GM10248 (cell line): ENCODE measurements at regions not wholly inside any gene's neighbourhood (a gene's known extent, or its start where the extent isn't known, plus 50 kb on each side); places are given as distances from the start of the nearest gene placed in this dataset.

Experiments used
- CTCF ChIA-PET: fragments of 300-600 bp; sonication (Branson Sonifier 250); formaldehyde crosslinking; extraction: SDS; loops from one replicate; lab custom pipeline; 2021; ENCODE audit warnings: antibody characterized with exemption; lab: Yijun Ruan, JAX
- POLR2A ChIA-PET: fragments of 350-650 bp; sonication (Branson Sonifier 250); formaldehyde crosslinking; extraction: SDS; loops from one replicate; lab custom pipeline; 2020; ENCODE audit warnings: antibody characterized with exemption; lab: Yijun Ruan, JAX
- DNase-seq: peaks from one replicate; pipeline ENCODE4 v3.0.0; 2012; ENCODE audit errors: extremely low spot score
- CTCF ChIP-seq: IDR thresholded peaks from 2 replicates; pipeline ENCODE4 v1.5.1; 2012; ENCODE audit warnings: mild to moderate bottlenecking, low read depth; ENCODE audit errors: extremely low read depth, missing control alignments, control extremely low read depth

GRCh38 chr11:131027491-131027890 lies 111.2 kb upstream of the SNX19 start:
- CTCF ChIA-PET, result no interaction called here
- no peak for DNase-seq
- POLR2A ChIA-PET, result no interaction called here
- no peak for TF ChIP-seq CTCF

GRCh38 chr11:131033151-131033651 lies 116.9 kb upstream of the SNX19 start:
- no peak for TF ChIP-seq CTCF
- ChIA-PET POLR2A (no interaction called here), CTCF (interaction anchor here (1.3 kb wide), 1 partner anchor 8 kb away, joined by 4 read pairs; no protein-coding TSS in a partner anchor)
- no peak for DNase-seq

- POLR2A ChIA-PET, result no interaction called here
- no peak for TF ChIP-seq CTCF
- no peak for DNase-seq
- CTCF ChIA-PET, result interaction anchor here (0.8 to 1.4 kb wide), 3 partner anchors 18 to 132 kb away, joined by 3 read pairs; partner anchors contain the start of gene SNX19
These were observed 120.2 kb upstream of the SNX19 start for GRCh38 chr11:131036514-131036913.

GRCh38 chr11:131037873-131038272 lies 121.6 kb upstream of the SNX19 start:
- TF ChIP-seq CTCF, result no peak
- ChIA-PET POLR2A (no interaction called here), CTCF (interaction anchor here (1.2 kb wide), 1 partner anchor 8 kb away, joined by 3 read pairs; no protein-coding TSS in a partner anchor)
- no peak for DNase-seq

GRCh38 chr11:131038597-131038996 lies 122.3 kb upstream of the SNX19 start:
- POLR2A ChIA-PET, result no interaction called here
- CTCF ChIA-PET, result interaction anchor here (1.2 kb wide), 1 partner anchor 9 kb away, joined by 3 read pairs; no protein-coding TSS in a partner anchor

GRCh38 chr11:131041331-131042040 lies 125.2 kb upstream of the SNX19 start:
- no peak for TF ChIP-seq CTCF
- ChIA-PET CTCF (no interaction called here), POLR2A (no interaction called here)
- DNase-seq, result no peak

More at GRCh38 chr11:131038597-131038996, 122.3 kb upstream of the SNX19 start:
- peak; percentile 23 for DNase-seq
- no peak for TF ChIP-seq CTCF
